Type B pancreatic cell (in vitro differentiated cells): ENCODE measurements at regions not wholly inside any gene's neighbourhood (a gene's known extent, or its start where the extent isn't known, plus 50 kb on each side); places are given as distances from the start of the nearest gene placed in this dataset.

Experiments used
- DNase-seq: peaks from one replicate; pipeline ENCODE4 v3.0.0; 2021; ENCODE audit warnings: mixed read lengths; ENCODE audit not compliant: unreplicated experiment; ENCODE audit errors: extremely low spot score
- H3K27ac Mint-ChIP-seq: 2 replicates; pipeline ENCODE4 v1.8.0; 2021; ENCODE audit warnings: mild to moderate bottlenecking, mixed read lengths
- H3K27me3 Mint-ChIP-seq: 2 replicates; pipeline ENCODE4 v1.8.0; 2021; ENCODE audit warnings: mixed read lengths
- H3K36me3 Mint-ChIP-seq: 2 replicates; pipeline ENCODE4 v1.8.0; 2021; ENCODE audit warnings: mixed read lengths
- H3K4me1 Mint-ChIP-seq: one replicate; pipeline ENCODE4 v1.8.0; 2021; ENCODE audit warnings: mixed read lengths; ENCODE audit not compliant: unreplicated experiment
- H3K4me3 Mint-ChIP-seq: 2 replicates; pipeline ENCODE4 v1.8.0; 2021; ENCODE audit warnings: mild to moderate bottlenecking, mixed read lengths
- H3K9me3 Mint-ChIP-seq: 2 replicates; pipeline ENCODE4 v1.8.0; 2021; ENCODE audit warnings: mixed read lengths
- TF ChIP-seq, protein P1 (sequence below): fragments of 200-600 bp; sonication (generic); conservative IDR thresholded peaks from 2 replicates; pipeline ENCODE4 v1.5.0; 2021; ENCODE audit warnings: antibody characterized with exemption, mild to moderate bottlenecking

DNA sequence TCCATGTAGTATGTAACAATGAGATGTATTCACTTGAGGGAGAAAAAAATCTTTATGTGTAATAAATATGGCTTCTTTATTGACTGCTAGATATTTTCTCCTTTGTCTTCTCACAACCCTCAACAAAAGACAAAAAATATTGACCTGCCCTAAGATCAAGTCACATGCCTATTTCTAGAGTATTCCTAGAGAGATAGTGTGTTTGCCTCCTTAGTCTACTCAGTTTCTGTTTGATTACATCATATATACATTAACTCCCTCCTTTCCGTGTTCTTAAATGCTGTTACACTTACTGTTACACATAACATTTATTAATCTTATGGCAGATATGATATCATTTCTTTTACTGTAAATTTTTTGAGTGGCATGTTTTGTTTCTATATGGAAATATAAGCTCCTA is 281.6 kb upstream of the RGS18 start:
- TF ChIP-seq, protein P1, sequence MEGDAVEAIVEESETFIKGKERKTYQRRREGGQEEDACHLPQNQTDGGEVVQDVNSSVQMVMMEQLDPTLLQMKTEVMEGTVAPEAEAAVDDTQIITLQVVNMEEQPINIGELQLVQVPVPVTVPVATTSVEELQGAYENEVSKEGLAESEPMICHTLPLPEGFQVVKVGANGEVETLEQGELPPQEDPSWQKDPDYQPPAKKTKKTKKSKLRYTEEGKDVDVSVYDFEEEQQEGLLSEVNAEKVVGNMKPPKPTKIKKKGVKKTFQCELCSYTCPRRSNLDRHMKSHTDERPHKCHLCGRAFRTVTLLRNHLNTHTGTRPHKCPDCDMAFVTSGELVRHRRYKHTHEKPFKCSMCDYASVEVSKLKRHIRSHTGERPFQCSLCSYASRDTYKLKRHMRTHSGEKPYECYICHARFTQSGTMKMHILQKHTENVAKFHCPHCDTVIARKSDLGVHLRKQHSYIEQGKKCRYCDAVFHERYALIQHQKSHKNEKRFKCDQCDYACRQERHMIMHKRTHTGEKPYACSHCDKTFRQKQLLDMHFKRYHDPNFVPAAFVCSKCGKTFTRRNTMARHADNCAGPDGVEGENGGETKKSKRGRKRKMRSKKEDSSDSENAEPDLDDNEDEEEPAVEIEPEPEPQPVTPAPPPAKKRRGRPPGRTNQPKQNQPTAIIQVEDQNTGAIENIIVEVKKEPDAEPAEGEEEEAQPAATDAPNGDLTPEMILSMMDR: no peak
- H3K36me3 Mint-ChIP-seq: no peaks in the 10 kb centered on the region
- no peak for DNase-seq
- H3K4me1 Mint-ChIP-seq: no peaks in the 10 kb centered on the region
- no peaks in the 10 kb centered on the region for H3K27me3 Mint-ChIP-seq
- no peaks in the 10 kb centered on the region for H3K9me3 Mint-ChIP-seq
- H3K4me3 Mint-ChIP-seq: no peak overlapping the region
- H3K27ac Mint-ChIP-seq: no peak overlapping the region

DNA sequence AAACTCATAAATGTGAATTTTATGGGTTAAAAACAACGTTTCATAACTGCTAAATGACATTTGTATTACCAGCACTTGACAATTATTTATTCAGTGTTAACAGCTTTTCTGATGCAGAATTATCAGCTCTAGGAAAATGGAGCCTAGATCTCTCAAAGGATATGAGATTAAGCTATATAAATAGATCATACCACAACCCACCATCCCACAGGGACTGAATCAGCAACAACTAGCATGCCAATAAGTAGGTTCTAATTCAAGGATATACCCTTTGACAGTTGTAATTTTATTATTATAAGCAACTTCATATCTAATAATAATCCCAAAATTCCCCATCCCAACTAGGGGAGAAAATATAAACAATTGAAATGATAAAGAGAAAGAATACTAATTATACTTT is 275.4 kb upstream of the RGS18 start:
- no peak for DNase-seq
- Mint-ChIP-seq H3K27me3 (no peaks in the 10 kb centered on the region), H3K9me3 (no peaks in the 10 kb centered on the region), H3K4me3 (no peak overlapping the region), H3K27ac (no peak overlapping the region), H3K4me1 (no peaks in the 10 kb centered on the region), H3K36me3 (no peaks in the 10 kb centered on the region)
- TF ChIP-seq, protein P1: no peak

DNA sequence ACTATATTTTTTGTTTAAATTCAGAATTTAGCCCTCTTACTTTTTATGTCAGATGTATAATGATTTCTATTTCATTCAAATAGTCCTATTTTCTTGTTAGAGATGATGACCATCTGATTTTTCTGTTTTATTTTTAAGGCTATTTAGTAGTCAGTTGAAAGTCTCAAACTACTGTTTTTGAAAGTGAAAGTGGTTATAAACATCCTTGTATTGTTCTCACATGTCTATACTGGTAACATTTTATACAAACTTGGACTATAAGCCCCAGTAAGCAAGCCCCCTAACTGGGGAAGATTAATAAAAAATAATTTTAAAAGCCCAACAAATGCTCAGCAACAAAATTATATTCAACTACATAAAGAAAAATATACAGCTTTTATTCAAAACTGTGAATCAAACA is 271.3 kb upstream of the RGS18 start:
- Mint-ChIP-seq H3K27me3 (no peaks in the 10 kb centered on the region), H3K9me3 (no peaks in the 10 kb centered on the region), H3K4me1 (no peaks in the 10 kb centered on the region), H3K36me3 (no peaks in the 10 kb centered on the region), H3K4me3 (no peak overlapping the region), H3K27ac (no peak overlapping the region)
- DNase-seq: no peak
- TF ChIP-seq, protein P1: no peak

DNA sequence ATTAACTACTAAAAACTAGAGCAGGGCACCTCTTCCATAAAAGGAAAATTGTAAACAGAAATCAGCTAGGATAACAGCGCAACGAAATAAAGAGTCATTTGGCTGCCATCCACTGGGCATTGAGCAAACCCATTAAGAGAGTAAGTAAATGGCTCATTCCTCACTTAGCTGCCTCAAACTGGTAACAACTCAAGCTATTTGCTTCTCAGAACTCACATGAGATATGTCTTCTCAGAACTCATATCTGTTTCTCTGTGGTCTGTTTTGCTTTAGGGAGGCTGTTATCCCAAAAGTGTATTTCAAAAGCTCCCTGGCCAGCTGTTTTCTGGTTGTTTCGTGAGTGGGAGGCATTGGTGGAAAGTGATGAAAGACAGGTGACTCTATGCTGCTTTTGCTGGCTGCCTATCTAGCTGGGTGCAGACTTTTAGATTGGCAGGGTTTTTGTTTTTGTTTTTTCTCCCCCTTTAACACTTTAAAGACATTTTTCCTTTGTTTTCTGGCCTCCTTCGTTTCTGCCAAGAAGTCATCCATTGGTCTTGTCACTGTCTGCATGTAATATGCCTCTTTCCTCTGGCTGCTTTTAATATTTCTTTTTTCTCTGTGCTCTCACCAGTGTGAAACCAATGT is 269.2 kb upstream of the RGS18 start:
- Mint-ChIP-seq H3K4me1 (no peaks in the 10 kb centered on the region), H3K27me3 (no peaks in the 10 kb centered on the region), H3K4me3 (no peak overlapping the region), H3K36me3 (no peaks in the 10 kb centered on the region), H3K9me3 (no peaks in the 10 kb centered on the region), H3K27ac (no peak overlapping the region)
- TF ChIP-seq, protein P1: no peak
- DNase-seq: no peak

DNA sequence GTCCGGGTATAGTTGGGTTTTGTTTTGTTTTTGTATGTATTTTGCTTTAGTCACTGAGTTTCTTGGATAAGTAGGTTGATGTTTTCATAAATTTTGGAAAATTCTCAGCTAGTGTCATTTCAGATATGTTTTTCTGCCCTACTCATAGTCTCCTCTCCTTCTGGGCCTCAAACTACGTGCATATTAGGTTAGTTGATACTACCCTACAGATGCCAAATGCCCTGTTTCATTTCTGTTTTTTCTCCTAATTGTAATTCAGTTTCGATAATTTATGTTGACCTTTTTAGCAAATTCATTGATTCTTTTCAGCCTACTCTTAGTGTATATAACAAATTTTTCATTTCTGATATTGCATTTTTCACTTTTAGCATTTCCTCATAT is 268.6 kb upstream of the RGS18 start:
- TF ChIP-seq, protein P1: no peak
- Mint-ChIP-seq H3K9me3 (no peaks in the 10 kb centered on the region), H3K27ac (no peak overlapping the region), H3K27me3 (no peaks in the 10 kb centered on the region), H3K4me3 (no peak overlapping the region), H3K4me1 (no peaks in the 10 kb centered on the region), H3K36me3 (no peaks in the 10 kb centered on the region)
- no peak for DNase-seq
